GM18502 (cell line): ENCODE measurements at regions not wholly inside any gene's neighbourhood (a gene's known extent, or its start where the extent isn't known, plus 50 kb on each side); places are given as distances from the start of the nearest gene placed in this dataset.

Source experiments
- ATAC-seq: cut with Tn5 transposase; IDR thresholded peaks from one replicate; pipeline ENCODE4 v1.9.1; 2021; ENCODE audit warnings: mild to moderate bottlenecking; ENCODE audit not compliant: unreplicated experiment, poor library complexity

- no peak for ATAC-seq
Measured at GRCh38 chr9:115985657-115986056, 167.9 kb upstream of the PAPPA start.

- ATAC-seq = no peak
Measured at GRCh38 chr9:115986508-115986907, 167.1 kb upstream of the PAPPA start.

- ATAC-seq = no peak
Measured at GRCh38 chr9:115988701-115989100, 164.9 kb upstream of the PAPPA start.

GRCh38 chr9:115989831-115990230 is 163.8 kb upstream of the PAPPA start:
- ATAC-seq = no peak

GRCh38 chr9:115992834-115993233 is 160.8 kb upstream of the PAPPA start:
- no peak for ATAC-seq

GRCh38 chr9:115997923-115998322 is 155.7 kb upstream of the PAPPA start:
- ATAC-seq = no peak

- ATAC-seq = no peak
Measured at GRCh38 chr9:115998666-115999065, 154.9 kb upstream of the PAPPA start.

GRCh38 chr9:115999498-115999897 is 154.1 kb upstream of the PAPPA start:
- no peak for ATAC-seq

GRCh38 chr9:116000748-116001329 is 152.8 kb upstream of the PAPPA start:
- no peak for ATAC-seq

- no peak for ATAC-seq
Measured at GRCh38 chr9:116002181-116002580, 151.4 kb upstream of the PAPPA start.

GRCh38 chr9:116002624-116003023 is 151.0 kb upstream of the PAPPA start:
- no peak for ATAC-seq

- no peak for ATAC-seq
Measured at GRCh38 chr9:116003397-116003796, 150.2 kb upstream of the PAPPA start.

- ATAC-seq = no peak
Measured at GRCh38 chr9:116005205-116005604, 148.4 kb upstream of the PAPPA start.

GRCh38 chr9:116007824-116008223 is 145.8 kb upstream of the PAPPA start:
- no peak for ATAC-seq

- ATAC-seq = no peak
Measured at GRCh38 chr9:116008278-116008677, 145.3 kb upstream of the PAPPA start.

- ATAC-seq = no peak
Measured at GRCh38 chr9:116009420-116009819, 144.2 kb upstream of the PAPPA start.

- no peak for ATAC-seq
Measured at GRCh38 chr9:116015855-116016254, 137.7 kb upstream of the PAPPA start.

- ATAC-seq = no peak
Measured at GRCh38 chr9:116020146-116020545, 133.4 kb upstream of the PAPPA start.

- ATAC-seq = no peak
Measured at GRCh38 chr9:116020801-116021200, 132.8 kb upstream of the PAPPA start.

- ATAC-seq = no peak
Measured at GRCh38 chr9:116027096-116027495, 126.5 kb upstream of the PAPPA start.

- ATAC-seq = no peak
Measured at GRCh38 chr9:116027511-116027910, 126.1 kb upstream of the PAPPA start.

- ATAC-seq = no peak
Measured at GRCh38 chr9:116027951-116028350, 125.6 kb upstream of the PAPPA start.

GRCh38 chr9:116030517-116030916 is 123.1 kb upstream of the PAPPA start:
- ATAC-seq = no peak
